ENCODE measurements at regions not wholly inside any gene's neighbourhood (a gene's known extent, or its start where the extent isn't known, plus 50 kb on each side); places are given as distances from the start of the nearest gene placed in this dataset.

DNA sequence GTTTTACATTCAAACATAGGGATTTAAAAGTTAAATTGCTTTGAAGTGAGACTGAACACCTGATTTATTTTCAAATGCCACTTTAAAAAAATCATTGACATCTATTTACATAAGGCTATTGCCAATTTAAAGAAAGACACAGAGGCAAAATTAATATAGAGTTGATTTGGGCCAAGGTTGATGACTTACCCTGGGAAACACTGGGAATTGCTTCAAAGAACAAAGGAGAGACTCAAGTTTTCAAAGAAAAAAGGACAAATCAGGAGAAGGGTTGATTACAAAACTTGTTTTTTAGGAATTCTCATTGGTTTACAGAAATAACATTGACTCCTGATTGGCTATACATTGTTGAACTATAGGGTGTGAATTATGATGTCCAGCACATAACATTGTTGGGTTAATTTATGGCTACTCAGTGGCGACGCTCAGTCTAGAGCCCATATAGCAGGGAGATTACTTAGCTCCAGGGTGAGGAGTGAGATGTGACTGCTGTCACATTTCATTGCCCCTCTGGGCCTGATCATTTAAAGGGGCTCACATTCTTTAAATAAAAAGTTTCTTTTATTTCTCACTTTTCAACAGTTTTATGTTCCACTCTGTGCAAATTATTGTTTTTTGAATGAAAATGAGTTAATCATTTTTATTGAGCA lies 184.6 kb downstream of the SPATA18 start:
- ATAC-seq, result no peak
- H3K9me3 ChIP-seq, result no peaks in the 10 kb centered on the region
- WGBS (ENCODE audit: missing lambda C conversion rate), result 65% methylated on average over 2 of the region's 2 CpGs

DNA sequence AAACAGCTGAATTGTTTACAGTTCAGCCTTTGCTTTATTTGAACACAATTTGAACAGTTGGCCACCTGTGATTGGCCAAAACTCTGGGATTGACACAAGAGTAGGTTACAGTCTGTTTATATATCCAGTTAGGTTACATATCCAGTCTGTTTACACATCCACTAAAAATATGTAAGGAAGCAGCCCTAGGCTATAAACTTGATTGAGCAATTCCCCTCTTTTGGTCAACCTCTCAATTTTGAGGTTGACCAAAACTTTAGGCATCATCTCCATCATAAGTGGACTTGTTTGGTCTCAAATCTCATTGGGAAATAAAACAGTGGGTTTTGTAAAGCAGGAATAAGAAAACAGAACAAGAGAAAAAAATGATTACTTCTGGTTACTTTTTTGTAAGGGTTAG lies 190.8 kb downstream of the SPATA18 start:
- H3K4me2 ChIP-seq, result no peak overlapping the region
- H3K27ac ChIP-seq, result no peak overlapping the region
- ChIA-PET CTCF (no interaction called here), POLR2A (no interaction called here)
- no peaks in the 10 kb centered on the region for H3K4me1 ChIP-seq
- DNase-seq (ENCODE audit: low read depth in 1 of 2, low spot score in 1 of 2) (no peak), FAIRE-seq (no peak), ATAC-seq (no peak)
- no peak for TF ChIP-seq CBX2 (IDR thresholded peaks at IDR 0.05; ENCODE audit: borderline replicate concordance, low read depth)
- no peak for TF ChIP-seq RAD21 (conservative IDR thresholded peaks at IDR 0.05 in 1 of 2, IDR thresholded peaks at IDR 0.05 in 1 of 2)
- TF ChIP-seq RNF2 (IDR thresholded peaks at IDR 0.05; ENCODE audit: borderline replicate concordance, low read depth), result no peak
- TF ChIP-seq FOSB (CRISPR knock-in tag; IDR thresholded peaks at IDR 0.05), result no peak
- TF ChIP-seq RCOR1 (IDR thresholded peaks at IDR 0.05; ENCODE audit: low read depth, low read length), result no peak
- no peak for TF ChIP-seq BHLHE40 (IDR thresholded peaks at IDR 0.05; ENCODE audit: low read depth, low read length)
- TF ChIP-seq, protein P1, sequence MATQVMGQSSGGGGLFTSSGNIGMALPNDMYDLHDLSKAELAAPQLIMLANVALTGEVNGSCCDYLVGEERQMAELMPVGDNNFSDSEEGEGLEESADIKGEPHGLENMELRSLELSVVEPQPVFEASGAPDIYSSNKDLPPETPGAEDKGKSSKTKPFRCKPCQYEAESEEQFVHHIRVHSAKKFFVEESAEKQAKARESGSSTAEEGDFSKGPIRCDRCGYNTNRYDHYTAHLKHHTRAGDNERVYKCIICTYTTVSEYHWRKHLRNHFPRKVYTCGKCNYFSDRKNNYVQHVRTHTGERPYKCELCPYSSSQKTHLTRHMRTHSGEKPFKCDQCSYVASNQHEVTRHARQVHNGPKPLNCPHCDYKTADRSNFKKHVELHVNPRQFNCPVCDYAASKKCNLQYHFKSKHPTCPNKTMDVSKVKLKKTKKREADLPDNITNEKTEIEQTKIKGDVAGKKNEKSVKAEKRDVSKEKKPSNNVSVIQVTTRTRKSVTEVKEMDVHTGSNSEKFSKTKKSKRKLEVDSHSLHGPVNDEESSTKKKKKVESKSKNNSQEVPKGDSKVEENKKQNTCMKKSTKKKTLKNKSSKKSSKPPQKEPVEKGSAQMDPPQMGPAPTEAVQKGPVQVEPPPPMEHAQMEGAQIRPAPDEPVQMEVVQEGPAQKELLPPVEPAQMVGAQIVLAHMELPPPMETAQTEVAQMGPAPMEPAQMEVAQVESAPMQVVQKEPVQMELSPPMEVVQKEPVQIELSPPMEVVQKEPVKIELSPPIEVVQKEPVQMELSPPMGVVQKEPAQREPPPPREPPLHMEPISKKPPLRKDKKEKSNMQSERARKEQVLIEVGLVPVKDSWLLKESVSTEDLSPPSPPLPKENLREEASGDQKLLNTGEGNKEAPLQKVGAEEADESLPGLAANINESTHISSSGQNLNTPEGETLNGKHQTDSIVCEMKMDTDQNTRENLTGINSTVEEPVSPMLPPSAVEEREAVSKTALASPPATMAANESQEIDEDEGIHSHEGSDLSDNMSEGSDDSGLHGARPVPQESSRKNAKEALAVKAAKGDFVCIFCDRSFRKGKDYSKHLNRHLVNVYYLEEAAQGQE (IDR thresholded peaks at IDR 0.05), result no peak
- no peak for TF ChIP-seq NFE2L2 (conservative IDR thresholded peaks at IDR 0.05; ENCODE audit: low read length)
- no peak for TF ChIP-seq HEYL (CRISPR knock-in tag; IDR thresholded peaks at IDR 0.05)
- TF ChIP-seq CHD2 (IDR thresholded peaks at IDR 0.05; ENCODE audit: low read length, partially characterized antibody), result no peak
- H3K9me3 ChIP-seq, result no peaks in the 10 kb centered on the region
- no peak overlapping the region for H3K4me3 ChIP-seq

More for the DNA sequence above, 184.6 kb downstream of the SPATA18 start:
- Histone ChIP-seq H3K27ac (no peak overlapping the region), H3K4me1 (no peaks in the 10 kb centered on the region), H3K4me3 (no peak overlapping the region), H3K4me2 (no peak overlapping the region)
- CTCF ChIA-PET, result interaction anchor here (0.6 to 0.9 kb wide), 3 partner anchors 24 to 1997 kb away, joined by 3 read pairs; no protein-coding TSS in a partner anchor
- no peak for TF ChIP-seq CHD4 (IDR thresholded peaks at IDR 0.05; ENCODE audit: borderline replicate concordance)
- POLR2A ChIA-PET, result no interaction called here
- FAIRE-seq (no peak), DNase-seq (ENCODE audit: low read depth in 1 of 2, low spot score in 1 of 2) (no peak)

DNA sequence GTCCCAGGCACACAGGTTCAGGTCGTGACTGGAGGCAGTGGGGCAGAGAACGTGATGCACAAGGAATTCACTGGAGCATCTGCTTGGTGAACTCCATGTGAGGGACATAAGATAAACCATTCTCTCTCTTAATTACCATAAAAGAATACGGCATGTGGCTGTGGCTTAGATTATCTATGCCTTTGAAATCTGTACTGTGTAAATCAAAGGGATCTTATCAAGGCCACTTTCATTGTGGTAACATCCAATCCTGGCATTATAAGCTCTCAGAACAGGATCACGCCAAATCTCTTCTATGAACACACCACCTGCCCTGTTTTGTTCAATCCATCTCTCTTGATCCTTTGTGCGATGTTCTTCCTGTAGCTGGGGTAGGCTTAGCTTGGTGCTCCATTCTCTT lies 192.3 kb downstream of the SPATA18 start:
- POLR2A ChIA-PET, result no interaction called here
- CTCF ChIA-PET, result no interaction called here
- H3K4me2 ChIP-seq, result no peak overlapping the region
- no peak for ATAC-seq
- no peaks in the 10 kb centered on the region for H3K4me1 ChIP-seq
- H3K4me3 ChIP-seq, result no peak overlapping the region
- TF ChIP-seq BHLHE40 (IDR thresholded peaks at IDR 0.05; ENCODE audit: low read depth, low read length) (no peak), MYC (IDR thresholded peaks at IDR 0.05; ENCODE audit: borderline replicate concordance, low read length) (no peak), KDM5A (IDR thresholded peaks at IDR 0.05) (no peak), POLR2AphosphoS2 (conservative IDR thresholded peaks at IDR 0.05; ENCODE audit: low read length) (no peak), NR3C1 (IDR thresholded peaks at IDR 0.05) (no peak), ZSCAN20 (CRISPR knock-in tag; IDR thresholded peaks at IDR 0.05) (no peak), HOXB13 (CRISPR knock-in tag; IDR thresholded peaks at IDR 0.05; ENCODE audit: low read depth) (no peak), RCOR1 (IDR thresholded peaks at IDR 0.05; ENCODE audit: low read depth, low read length) (no peak), RARB (CRISPR knock-in tag; IDR thresholded peaks at IDR 0.05) (no peak), HEYL (CRISPR knock-in tag; IDR thresholded peaks at IDR 0.05) (no peak), CHD4 (IDR thresholded peaks at IDR 0.05; ENCODE audit: borderline replicate concordance) (no peak), JUN (IDR thresholded peaks at IDR 0.05) (no peak), CHD2 (IDR thresholded peaks at IDR 0.05; ENCODE audit: low read length, partially characterized antibody) (no peak)
- TF ChIP-seq, protein P2, sequence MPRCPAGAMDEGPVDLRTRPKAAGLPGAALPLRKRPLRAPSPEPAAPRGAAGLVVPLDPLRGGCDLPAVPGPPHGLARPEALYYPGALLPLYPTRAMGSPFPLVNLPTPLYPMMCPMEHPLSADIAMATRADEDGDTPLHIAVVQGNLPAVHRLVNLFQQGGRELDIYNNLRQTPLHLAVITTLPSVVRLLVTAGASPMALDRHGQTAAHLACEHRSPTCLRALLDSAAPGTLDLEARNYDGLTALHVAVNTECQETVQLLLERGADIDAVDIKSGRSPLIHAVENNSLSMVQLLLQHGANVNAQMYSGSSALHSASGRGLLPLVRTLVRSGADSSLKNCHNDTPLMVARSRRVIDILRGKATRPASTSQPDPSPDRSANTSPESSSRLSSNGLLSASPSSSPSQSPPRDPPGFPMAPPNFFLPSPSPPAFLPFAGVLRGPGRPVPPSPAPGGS (IDR thresholded peaks at IDR 0.05), result no peak
- TF ChIP-seq, protein P3, sequence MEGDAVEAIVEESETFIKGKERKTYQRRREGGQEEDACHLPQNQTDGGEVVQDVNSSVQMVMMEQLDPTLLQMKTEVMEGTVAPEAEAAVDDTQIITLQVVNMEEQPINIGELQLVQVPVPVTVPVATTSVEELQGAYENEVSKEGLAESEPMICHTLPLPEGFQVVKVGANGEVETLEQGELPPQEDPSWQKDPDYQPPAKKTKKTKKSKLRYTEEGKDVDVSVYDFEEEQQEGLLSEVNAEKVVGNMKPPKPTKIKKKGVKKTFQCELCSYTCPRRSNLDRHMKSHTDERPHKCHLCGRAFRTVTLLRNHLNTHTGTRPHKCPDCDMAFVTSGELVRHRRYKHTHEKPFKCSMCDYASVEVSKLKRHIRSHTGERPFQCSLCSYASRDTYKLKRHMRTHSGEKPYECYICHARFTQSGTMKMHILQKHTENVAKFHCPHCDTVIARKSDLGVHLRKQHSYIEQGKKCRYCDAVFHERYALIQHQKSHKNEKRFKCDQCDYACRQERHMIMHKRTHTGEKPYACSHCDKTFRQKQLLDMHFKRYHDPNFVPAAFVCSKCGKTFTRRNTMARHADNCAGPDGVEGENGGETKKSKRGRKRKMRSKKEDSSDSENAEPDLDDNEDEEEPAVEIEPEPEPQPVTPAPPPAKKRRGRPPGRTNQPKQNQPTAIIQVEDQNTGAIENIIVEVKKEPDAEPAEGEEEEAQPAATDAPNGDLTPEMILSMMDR (IDR thresholded peaks at IDR 0.05), result no peak
- TF ChIP-seq, protein P4, sequence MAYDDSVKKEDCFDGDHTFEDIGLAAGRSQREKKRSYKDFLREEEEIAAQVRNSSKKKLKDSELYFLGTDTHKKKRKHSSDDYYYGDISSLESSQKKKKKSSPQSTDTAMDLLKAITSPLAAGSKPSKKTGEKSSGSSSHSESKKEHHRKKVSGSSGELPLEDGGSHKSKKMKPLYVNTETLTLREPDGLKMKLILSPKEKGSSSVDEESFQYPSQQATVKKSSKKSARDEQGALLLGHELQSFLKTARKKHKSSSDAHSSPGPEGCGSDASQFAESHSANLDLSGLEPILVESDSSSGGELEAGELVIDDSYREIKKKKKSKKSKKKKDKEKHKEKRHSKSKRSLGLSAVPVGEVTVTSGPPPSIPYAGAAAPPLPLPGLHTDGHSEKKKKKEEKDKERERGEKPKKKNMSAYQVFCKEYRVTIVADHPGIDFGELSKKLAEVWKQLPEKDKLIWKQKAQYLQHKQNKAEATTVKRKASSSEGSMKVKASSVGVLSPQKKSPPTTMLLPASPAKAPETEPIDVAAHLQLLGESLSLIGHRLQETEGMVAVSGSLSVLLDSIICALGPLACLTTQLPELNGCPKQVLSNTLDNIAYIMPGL (CRISPR knock-in tag; IDR thresholded peaks at IDR 0.05; ENCODE audit: borderline replicate concordance), result no peak
- TF ChIP-seq, protein P5, sequence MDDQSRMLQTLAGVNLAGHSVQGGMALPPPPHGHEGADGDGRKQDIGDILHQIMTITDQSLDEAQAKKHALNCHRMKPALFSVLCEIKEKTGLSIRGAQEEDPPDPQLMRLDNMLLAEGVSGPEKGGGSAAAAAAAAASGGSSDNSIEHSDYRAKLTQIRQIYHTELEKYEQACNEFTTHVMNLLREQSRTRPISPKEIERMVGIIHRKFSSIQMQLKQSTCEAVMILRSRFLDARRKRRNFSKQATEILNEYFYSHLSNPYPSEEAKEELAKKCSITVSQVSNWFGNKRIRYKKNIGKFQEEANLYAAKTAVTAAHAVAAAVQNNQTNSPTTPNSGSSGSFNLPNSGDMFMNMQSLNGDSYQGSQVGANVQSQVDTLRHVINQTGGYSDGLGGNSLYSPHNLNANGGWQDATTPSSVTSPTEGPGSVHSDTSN (IDR thresholded peaks at IDR 0.05), result no peak
- 35% methylated on average over 5 of the region's 5 CpGs for WGBS (ENCODE audit: missing lambda C conversion rate)
- FAIRE-seq, result no peak
- no peak overlapping the region for H3K27ac ChIP-seq
- no peaks in the 10 kb centered on the region for H3K9me3 ChIP-seq
- DNase-seq (ENCODE audit: low read depth in 1 of 2, low spot score in 1 of 2), result no peak
